GM20000 (cell line): ENCODE measurements at regions not wholly inside any gene's neighbourhood (a gene's known extent, or its start where the extent isn't known, plus 50 kb on each side); places are given as distances from the start of the nearest gene placed in this dataset.

Experiments used
- DNase-seq: peaks from one replicate; pipeline ENCODE4 v3.0.0; 2012; ENCODE audit warnings: low spot score
- TF ChIP-seq, protein P1 (sequence below): IDR thresholded peaks from 2 replicates; pipeline ENCODE4 v1.5.1; 2012; ENCODE audit warnings: mild to moderate bottlenecking, control low read depth; ENCODE audit errors: extremely low read depth, missing control alignments

DNA sequence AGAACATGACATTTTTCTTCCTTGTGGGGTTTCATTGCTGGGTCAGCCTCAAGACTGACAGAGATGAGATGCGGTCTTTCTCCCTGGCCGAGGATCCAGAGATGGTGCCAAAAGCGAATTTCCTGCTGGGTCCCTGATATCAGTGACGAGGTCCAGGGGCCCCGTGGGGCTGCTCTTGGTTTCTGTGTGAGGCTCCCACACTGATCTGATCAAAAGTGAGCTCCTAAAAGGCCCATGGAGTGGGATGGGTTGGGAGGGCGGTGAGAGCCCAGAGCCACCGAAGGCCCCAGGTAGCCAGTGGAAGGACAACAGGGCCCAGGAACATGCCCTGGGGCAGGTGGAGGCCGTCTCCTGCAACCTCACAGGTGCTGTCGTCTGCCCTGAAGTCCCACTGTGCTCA is 208.4 kb upstream of the CDH4 start:
- no peak for DNase-seq
- TF ChIP-seq, protein P1, sequence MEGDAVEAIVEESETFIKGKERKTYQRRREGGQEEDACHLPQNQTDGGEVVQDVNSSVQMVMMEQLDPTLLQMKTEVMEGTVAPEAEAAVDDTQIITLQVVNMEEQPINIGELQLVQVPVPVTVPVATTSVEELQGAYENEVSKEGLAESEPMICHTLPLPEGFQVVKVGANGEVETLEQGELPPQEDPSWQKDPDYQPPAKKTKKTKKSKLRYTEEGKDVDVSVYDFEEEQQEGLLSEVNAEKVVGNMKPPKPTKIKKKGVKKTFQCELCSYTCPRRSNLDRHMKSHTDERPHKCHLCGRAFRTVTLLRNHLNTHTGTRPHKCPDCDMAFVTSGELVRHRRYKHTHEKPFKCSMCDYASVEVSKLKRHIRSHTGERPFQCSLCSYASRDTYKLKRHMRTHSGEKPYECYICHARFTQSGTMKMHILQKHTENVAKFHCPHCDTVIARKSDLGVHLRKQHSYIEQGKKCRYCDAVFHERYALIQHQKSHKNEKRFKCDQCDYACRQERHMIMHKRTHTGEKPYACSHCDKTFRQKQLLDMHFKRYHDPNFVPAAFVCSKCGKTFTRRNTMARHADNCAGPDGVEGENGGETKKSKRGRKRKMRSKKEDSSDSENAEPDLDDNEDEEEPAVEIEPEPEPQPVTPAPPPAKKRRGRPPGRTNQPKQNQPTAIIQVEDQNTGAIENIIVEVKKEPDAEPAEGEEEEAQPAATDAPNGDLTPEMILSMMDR: no peak

DNA sequence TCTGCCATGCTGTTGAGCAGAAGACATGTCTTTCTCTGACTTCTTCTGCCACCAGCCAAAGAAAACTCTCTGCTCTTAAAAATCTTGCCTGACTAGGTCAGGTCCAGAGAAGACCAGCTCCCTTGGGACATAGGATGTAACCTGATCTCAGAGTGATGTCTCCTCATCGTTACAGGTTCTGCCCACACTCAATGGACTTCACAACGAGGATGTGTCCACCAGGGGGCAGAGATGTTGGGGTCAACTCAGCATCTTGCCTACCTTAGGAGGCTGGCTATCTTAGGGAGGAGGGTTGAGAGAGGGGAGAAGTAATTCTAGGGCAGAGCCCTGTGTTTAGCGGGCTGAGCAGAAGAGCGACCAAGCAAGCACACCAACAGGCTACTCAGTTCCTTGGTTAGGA is 207.6 kb upstream of the CDH4 start:
- TF ChIP-seq, protein P1: no peak
- no peak for DNase-seq

DNA sequence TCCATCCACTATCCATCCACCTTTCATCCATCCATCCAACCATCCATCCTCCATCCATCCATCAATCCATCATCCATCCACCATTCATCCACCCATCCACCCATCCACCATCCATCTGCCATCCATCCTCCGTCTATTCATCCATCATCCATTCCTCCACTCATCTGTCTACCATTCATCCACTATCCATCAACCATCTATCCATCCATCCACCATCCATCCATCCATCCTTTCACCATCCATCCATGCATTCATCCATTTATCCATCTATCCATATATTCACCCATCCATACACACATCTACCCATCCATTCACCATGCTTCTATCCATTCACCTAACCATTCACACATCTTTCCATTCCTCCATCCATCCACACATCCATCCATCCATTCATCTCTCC is 207.0 kb upstream of the CDH4 start:
- TF ChIP-seq, protein P1: no peak
- DNase-seq: no peak

DNA sequence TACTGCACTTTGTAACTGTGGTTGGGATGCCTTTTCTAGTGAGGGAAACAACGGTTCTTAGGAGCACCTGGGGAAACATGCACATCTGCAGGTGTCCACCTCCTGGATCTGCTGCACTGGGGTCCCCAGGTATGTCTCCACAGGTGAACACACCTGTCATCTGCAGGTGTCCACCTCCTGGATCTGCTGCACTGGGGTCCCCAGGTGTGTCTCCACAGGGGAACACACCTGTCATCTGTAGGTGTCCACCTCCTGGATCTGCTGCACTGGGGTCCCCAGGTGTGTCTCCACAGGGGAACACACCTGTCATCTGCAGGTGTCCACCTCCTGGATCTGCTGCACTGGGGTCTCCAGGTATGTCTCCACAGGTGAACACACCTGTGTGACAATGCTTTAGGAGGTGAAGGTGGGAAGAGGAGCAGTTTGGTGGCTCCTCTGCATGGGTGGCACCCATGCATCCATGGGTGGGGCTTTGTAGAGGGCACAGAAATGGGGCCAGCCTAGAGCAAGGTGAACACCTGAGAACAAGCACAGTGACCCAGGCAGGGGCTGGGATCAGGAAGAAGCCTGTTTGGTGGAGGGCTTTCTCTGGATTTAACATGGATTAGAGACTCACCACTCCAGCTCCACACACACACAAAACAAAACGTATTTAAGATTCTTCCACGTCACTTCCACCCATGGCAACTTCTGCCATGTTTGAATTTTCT is 206.0 kb upstream of the CDH4 start:
- DNase-seq: no peak
- TF ChIP-seq, protein P1: no peak

DNA sequence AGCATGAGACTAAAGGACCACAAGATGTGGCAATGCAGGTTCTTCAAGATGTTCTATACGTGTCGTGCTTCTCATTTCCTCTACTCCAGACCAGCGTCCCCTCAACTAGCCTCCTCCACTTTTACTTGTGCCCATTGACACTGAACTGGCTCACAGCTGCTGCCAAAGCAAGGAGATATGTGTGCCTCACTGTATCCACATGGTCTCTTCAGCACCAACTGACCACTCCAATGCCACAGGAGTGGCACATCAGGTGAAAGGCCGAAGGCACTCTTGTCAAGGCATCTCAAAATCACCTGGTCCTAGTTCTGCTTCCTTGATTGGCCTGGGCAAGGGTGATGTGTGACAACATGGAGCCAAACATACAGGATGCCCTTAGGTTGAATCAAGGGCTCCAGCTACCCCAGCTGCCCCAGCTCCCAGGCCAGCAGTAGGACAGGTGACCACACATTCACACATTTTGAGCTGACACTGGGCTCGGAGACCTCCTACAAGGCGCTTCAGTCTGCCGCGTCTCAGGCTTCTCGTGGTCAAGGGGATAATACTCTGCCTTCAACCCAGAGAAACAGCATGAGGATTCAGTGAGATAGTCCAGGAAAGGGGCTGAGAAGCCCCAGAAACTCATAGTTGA is 205.2 kb upstream of the CDH4 start:
- no peak for DNase-seq
- TF ChIP-seq, protein P1: no peak

DNA sequence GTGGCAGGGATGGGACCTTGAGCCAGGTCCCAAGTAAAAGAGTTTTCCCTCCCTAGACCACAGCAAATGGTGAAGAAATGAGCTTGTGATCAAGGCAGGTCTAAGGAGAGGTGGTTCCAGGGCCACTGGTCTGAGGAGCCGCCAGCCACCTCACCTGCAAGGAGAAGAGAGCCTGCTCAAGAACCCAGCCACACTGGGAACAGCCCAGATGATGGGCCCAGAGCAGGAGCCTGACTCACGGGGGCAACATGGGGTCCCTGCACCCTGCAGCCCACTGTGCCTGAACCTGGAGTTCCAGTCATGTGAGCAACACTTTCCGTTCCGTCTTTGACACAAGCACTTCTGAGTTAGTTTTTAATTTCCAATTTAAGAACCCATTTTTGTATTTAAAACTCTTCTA is 204.5 kb upstream of the CDH4 start:
- TF ChIP-seq, protein P1: no peak
- no peak for DNase-seq

DNA sequence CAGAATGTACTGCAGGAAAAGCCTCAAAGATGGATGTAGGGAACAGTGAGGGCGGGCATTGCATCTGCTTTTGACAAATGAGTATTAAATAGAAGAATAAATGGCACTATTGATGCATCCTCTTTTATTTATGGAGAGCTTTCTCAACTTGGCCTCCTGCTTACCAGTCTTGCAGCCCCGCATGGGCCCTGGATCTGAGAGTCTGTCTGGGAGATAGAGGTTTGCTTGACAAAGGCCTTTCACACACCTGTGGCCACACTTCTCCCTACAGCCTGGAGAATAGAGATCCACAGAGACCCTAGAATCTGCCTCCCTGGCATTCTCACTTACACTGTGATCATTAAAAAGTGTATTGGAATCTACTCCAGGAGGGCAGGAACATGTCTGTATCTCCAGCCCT is 203.8 kb upstream of the CDH4 start:
- no peak for DNase-seq
- TF ChIP-seq, protein P1: no peak
